MCF 10A (cell line): ENCODE measurements at regions not wholly inside any gene's neighbourhood (a gene's known extent, or its start where the extent isn't known, plus 50 kb on each side); places are given as distances from the start of the nearest gene placed in this dataset.

Source experiments
- BruUV-seq: library from RNA; stranded (reverse); fragments of 400-500 nt; replicated peaks from 2 replicates; lab custom pipeline; 2021; lab: Mats Ljungman, UMichigan
- CTCF ChIA-PET: fragments of 300-600 bp; sonication (Branson Sonifier 250); formaldehyde crosslinking; extraction: SDS; loops from one replicate; lab custom pipeline; 2021; ENCODE audit warnings: antibody characterized with exemption, inconsistent platforms; lab: Yijun Ruan, JAX
- POLR2A ChIA-PET: fragments of 300-600, 350-650 bp; sonication (Branson Sonifier 250); formaldehyde crosslinking; extraction: SDS; loops from one replicate; lab custom pipeline; 2020; ENCODE audit warnings: antibody characterized with exemption, inconsistent platforms; lab: Yijun Ruan, JAX
- DNase-seq: peaks from one replicate; pipeline ENCODE4 v3.0.0-alpha.2; 2018; ENCODE audit not compliant: unreplicated experiment
- H3K27ac Mint-ChIP-seq: one replicate; pipeline ENCODE4 v1.8.0; 2022; ENCODE audit warnings: mild to moderate bottlenecking, low read depth, mixed read lengths; ENCODE audit not compliant: unreplicated experiment
- H3K27me3 Mint-ChIP-seq: one replicate; pipeline ENCODE4 v1.8.0; 2022; ENCODE audit warnings: mixed read lengths; ENCODE audit not compliant: insufficient read depth, unreplicated experiment
- H3K36me3 Mint-ChIP-seq: one replicate; pipeline ENCODE4 v1.8.0; 2022; ENCODE audit warnings: mild to moderate bottlenecking, moderate library complexity, mixed read lengths; ENCODE audit not compliant: insufficient read depth, unreplicated experiment
- H3K4me1 Mint-ChIP-seq: one replicate; pipeline ENCODE4 v1.8.0; 2022; ENCODE audit warnings: mixed read lengths; ENCODE audit not compliant: insufficient read depth, unreplicated experiment
- H3K4me3 Mint-ChIP-seq: one replicate; pipeline ENCODE4 v1.8.0; 2022; ENCODE audit warnings: mild to moderate bottlenecking, moderate library complexity, mixed read lengths; ENCODE audit not compliant: unreplicated experiment
- H3K9me3 Mint-ChIP-seq: one replicate; pipeline ENCODE4 v1.8.0; 2022; ENCODE audit warnings: mixed read lengths; ENCODE audit not compliant: unreplicated experiment
- CTCF ChIP-seq: fragments of 200-600 bp; IDR thresholded peaks from one replicate; pipeline ENCODE4 v1.8.0; 2022; ENCODE audit warnings: antibody characterized with exemption, mild to moderate bottlenecking; ENCODE audit not compliant: unreplicated experiment
- intact Hi-C: fragments of 100-400 bp; cut with micrococcal nuclease; formaldehyde crosslinking; loops from 2 replicates; pipeline ENCODE4 v1.14.1; 2022

GRCh38 chr12:113582521-113583218 is 111.0 kb upstream of the LHX5 start:
- no TSS peak for BruUV-seq
- ChIA-PET CTCF (no interaction called here), POLR2A (no interaction called here)
- no peak overlapping the region for H3K27ac Mint-ChIP-seq
- DNase-seq: no peak
- H3K4me1 Mint-ChIP-seq: no peaks in the 10 kb centered on the region
- H3K36me3 Mint-ChIP-seq: no peaks in the 10 kb centered on the region
- no peaks in the 10 kb centered on the region for H3K27me3 Mint-ChIP-seq
- intact Hi-C loops: no loop called here
- TF ChIP-seq CTCF: no peak
- no peak overlapping the region for H3K4me3 Mint-ChIP-seq
- H3K9me3 Mint-ChIP-seq: peaks cover 8% of the 10 kb centered on the region

- Mint-ChIP-seq H3K27ac (no peak overlapping the region), H3K36me3 (no peaks in the 10 kb centered on the region), H3K27me3 (no peaks in the 10 kb centered on the region), H3K4me3 (no peak overlapping the region), H3K4me1 (no peaks in the 10 kb centered on the region), H3K9me3 (peaks cover 8% of the 10 kb centered on the region)
- BruUV-seq: no TSS peak
- intact Hi-C loops: no loop called here
- DNase-seq: no peak
- POLR2A ChIA-PET: no interaction called here
- CTCF ChIA-PET: interaction anchor here (0.6 kb wide), 1 partner anchor 65 kb away, joined by 3 read pairs; no protein-coding TSS in a partner anchor
- no peak for TF ChIP-seq CTCF
These were observed 109.7 kb upstream of the LHX5 start for GRCh38 chr12:113581342-113581741.

GRCh38 chr12:113580437-113580836 is 108.8 kb upstream of the LHX5 start:
- POLR2A ChIA-PET: no interaction called here
- BruUV-seq: no TSS peak
- peaks cover 8% of the 10 kb centered on the region for H3K9me3 Mint-ChIP-seq
- intact Hi-C loops: no loop called here
- DNase-seq: no peak
- H3K36me3 Mint-ChIP-seq: no peaks in the 10 kb centered on the region
- no peak overlapping the region for H3K4me3 Mint-ChIP-seq
- no peak for TF ChIP-seq CTCF
- H3K27ac Mint-ChIP-seq: no peak overlapping the region
- no peaks in the 10 kb centered on the region for H3K27me3 Mint-ChIP-seq
- no peaks in the 10 kb centered on the region for H3K4me1 Mint-ChIP-seq
- CTCF ChIA-PET: no interaction called here

- DNase-seq: no peak
- Mint-ChIP-seq H3K4me3 (no peak overlapping the region), H3K27me3 (no peaks in the 10 kb centered on the region), H3K4me1 (no peaks in the 10 kb centered on the region), H3K36me3 (no peaks in the 10 kb centered on the region), H3K9me3 (peaks cover 8% of the 10 kb centered on the region), H3K27ac (no peak overlapping the region)
- CTCF ChIA-PET: no interaction called here
- BruUV-seq: no TSS peak
- POLR2A ChIA-PET: no interaction called here
- intact Hi-C loops: no loop called here
- TF ChIP-seq CTCF: no peak
These were observed 105.9 kb upstream of the LHX5 start for GRCh38 chr12:113577464-113578129.
